GM10248 (cell line): ENCODE measurements at regions not wholly inside any gene's neighbourhood (a gene's known extent, or its start where the extent isn't known, plus 50 kb on each side); places are given as distances from the start of the nearest gene placed in this dataset.

Experiments used
- CTCF ChIA-PET: fragments of 300-600 bp; sonication (Branson Sonifier 250); formaldehyde crosslinking; extraction: SDS; loops from one replicate; lab custom pipeline; 2021; ENCODE audit warnings: antibody characterized with exemption; lab: Yijun Ruan, JAX
- POLR2A ChIA-PET: fragments of 350-650 bp; sonication (Branson Sonifier 250); formaldehyde crosslinking; extraction: SDS; loops from one replicate; lab custom pipeline; 2020; ENCODE audit warnings: antibody characterized with exemption; lab: Yijun Ruan, JAX
- DNase-seq: peaks from one replicate; pipeline ENCODE4 v3.0.0; 2012; ENCODE audit errors: extremely low spot score
- CTCF ChIP-seq: IDR thresholded peaks from 2 replicates; pipeline ENCODE4 v1.5.1; 2012; ENCODE audit warnings: mild to moderate bottlenecking, low read depth; ENCODE audit errors: extremely low read depth, missing control alignments, control extremely low read depth

GRCh38 chr2:4258563-4258962, 555.2 kb downstream of the DCDC2C start:
- TF ChIP-seq CTCF = no peak
- ChIA-PET CTCF (no interaction called here), POLR2A (no interaction called here)
- no peak for DNase-seq

- ChIA-PET POLR2A (no interaction called here), CTCF (interaction anchor here (0.6 kb wide), 1 partner anchor 13 kb away, joined by 3 read pairs; no protein-coding TSS in a partner anchor)
- TF ChIP-seq CTCF = no peak
- no peak for DNase-seq
Measured at GRCh38 chr2:4265936-4266335, 562.6 kb downstream of the DCDC2C start.

- TF ChIP-seq CTCF = no peak
- no peak for DNase-seq
- POLR2A ChIA-PET = no interaction called here
- CTCF ChIA-PET = no interaction called here
Measured at GRCh38 chr2:4269885-4270284, 566.5 kb downstream of the DCDC2C start.

GRCh38 chr2:4272261-4272858, 569.0 kb downstream of the DCDC2C start:
- CTCF ChIA-PET = interaction anchor here (1.5 kb wide), 1 partner anchor 12 kb away, joined by 4 read pairs; no protein-coding TSS in a partner anchor
- no peak for DNase-seq
- POLR2A ChIA-PET = no interaction called here
- no peak for TF ChIP-seq CTCF

- TF ChIP-seq CTCF = no peak
- ChIA-PET POLR2A (no interaction called here), CTCF (no interaction called here)
- DNase-seq = no peak
Measured at GRCh38 chr2:4278392-4278791, 575.0 kb downstream of the DCDC2C start.

GRCh38 chr2:4279431-4279830, 576.1 kb downstream of the DCDC2C start:
- no peak for DNase-seq
- ChIA-PET CTCF (no interaction called here), POLR2A (no interaction called here)
- no peak for TF ChIP-seq CTCF
